IMR-90 (cell line): ENCODE measurements at regions not wholly inside any gene's neighbourhood (a gene's known extent, or its start where the extent isn't known, plus 50 kb on each side); places are given as distances from the start of the nearest gene placed in this dataset.

Experiments used
- ATAC-seq: fragments of 200-7000 bp; cut with Tn5 transposase; 2 replicates; pipeline ENCODE4 v1.9.1; 2020; ENCODE audit warnings: low read depth, mild to moderate bottlenecking, moderate library complexity
- BruUV-seq: library from RNA; stranded (reverse); fragments of 400-500 nt; replicated peaks from 2 replicates; lab custom pipeline; 2021; lab: Mats Ljungman, UMichigan
- CTCF ChIA-PET: fragments of 300-600 bp; formaldehyde crosslinking; extraction: SDS; loops from one replicate; lab custom pipeline; 2021; ENCODE audit warnings: antibody characterized with exemption; lab: Yijun Ruan, JAX
- POLR2A ChIA-PET: fragments of 300-600 bp; sonication (Branson Sonifier 250); formaldehyde crosslinking; loops from one replicate; lab custom pipeline; 2022; ENCODE audit warnings: antibody characterized with exemption; ENCODE audit not compliant: unreplicated experiment; lab: Charles Lee
- DNase-seq: peaks from one replicate; pipeline ENCODE4 v3.0.0; 2013
- H2AFZ ChIP-seq: replicated peaks from 2 replicates; pipeline ENCODE3; 2013; ENCODE audit warnings: low read length, mild to moderate bottlenecking; ENCODE audit not compliant: poor library complexity
- H2AK5ac ChIP-seq: 2 replicates; pipeline ENCODE4 v1.6.1; 2013; ENCODE audit warnings: low read depth, low read length, inconsistent platforms
- H2AK9ac ChIP-seq: replicated peaks from 2 replicates; pipeline ENCODE3; 2013; ENCODE audit warnings: mild to moderate bottlenecking, low read depth, low read length, moderate library complexity; ENCODE audit not compliant: poor library complexity
- H2BK120ac ChIP-seq: 2 replicates; pipeline ENCODE4 v1.6.1; 2013; ENCODE audit warnings: low read depth, low read length, inconsistent platforms
- H2BK15ac ChIP-seq: 3 replicates; pipeline ENCODE4 v1.6.1; 2013; ENCODE audit warnings: low read depth, low read length, inconsistent platforms
- H2BK20ac ChIP-seq: 2 replicates; pipeline ENCODE4 v1.6.1; 2013; ENCODE audit warnings: low read depth, mild to moderate bottlenecking, inconsistent platforms, low read length, moderate library complexity
- H2BK5ac ChIP-seq: 2 replicates; pipeline ENCODE4 v1.6.1; 2013; ENCODE audit warnings: mild to moderate bottlenecking, low read depth, low read length, inconsistent platforms; ENCODE audit not compliant: poor library complexity, severe bottlenecking
- H3K14ac ChIP-seq: replicated peaks from 2 replicates; pipeline ENCODE4 v1.6.1; 2013; ENCODE audit warnings: low read depth, low read length, inconsistent platforms
- H3K18ac ChIP-seq: 2 replicates; pipeline ENCODE4 v1.6.1; 2013; ENCODE audit warnings: low read depth, low read length, control low read depth
- H3K23ac ChIP-seq: 2 replicates; pipeline ENCODE4 v1.6.1; 2013; ENCODE audit warnings: low read depth, low read length, inconsistent platforms
- H3K27ac ChIP-seq: 2 replicates; pipeline ENCODE4 v1.5.1; 2013; ENCODE audit warnings: mild to moderate bottlenecking, control low read depth, low read length; ENCODE audit not compliant: insufficient read depth
- H3K27me3 ChIP-seq: 2 replicates; pipeline ENCODE4 v1.6.1; 2013; ENCODE audit warnings: low read length; ENCODE audit not compliant: control insufficient read depth, insufficient read depth
- H3K36me3 ChIP-seq: 2 replicates; pipeline ENCODE4 v1.6.1; 2013; ENCODE audit warnings: low read length, mixed read lengths; ENCODE audit not compliant: control insufficient read depth, insufficient read depth
- H3K4ac ChIP-seq: 2 replicates; pipeline ENCODE4 v1.6.1; 2013; ENCODE audit warnings: low read depth, low read length, inconsistent platforms
- H3K4me1 ChIP-seq: 2 replicates; pipeline ENCODE4 v1.6.1; 2013; ENCODE audit warnings: low read length, mixed read lengths; ENCODE audit not compliant: control insufficient read depth, insufficient read depth
- H3K4me2 ChIP-seq: 2 replicates; pipeline ENCODE4 v1.6.1; 2013; ENCODE audit warnings: low read depth, mild to moderate bottlenecking, control low read depth, low read length, moderate library complexity
- H3K4me3 ChIP-seq: 2 replicates; pipeline ENCODE4 v1.5.1; 2013; ENCODE audit warnings: low read depth, mild to moderate bottlenecking, control low read depth, low read length, moderate library complexity; ENCODE audit not compliant: insufficient read depth
- H3K56ac ChIP-seq: 2 replicates; pipeline ENCODE4 v1.6.1; 2013; ENCODE audit warnings: low read length, inconsistent platforms; ENCODE audit not compliant: insufficient read depth; ENCODE audit errors: extremely low read depth
- H3K79me1 ChIP-seq, 2 experiments: 2 replicates each; pipeline ENCODE4 v1.6.1; 2013; ENCODE audit warnings: low read length in 2 of 2, inconsistent platforms in 1 of 2, low read depth in 1 of 2
- H3K9ac ChIP-seq: 2 replicates; pipeline ENCODE4 v1.6.1; 2013; ENCODE audit warnings: low read depth, low read length, control low read depth
- H3K9me1 ChIP-seq: 2 replicates; pipeline ENCODE4 v1.6.1; 2013; ENCODE audit warnings: low read length, inconsistent platforms; ENCODE audit not compliant: insufficient read depth
- H3K9me3 ChIP-seq: 2 replicates; pipeline ENCODE4 v1.6.1; 2013; ENCODE audit warnings: low read length; ENCODE audit not compliant: control insufficient read depth, insufficient read depth
- H4K20me1 ChIP-seq: 2 replicates; pipeline ENCODE4 v1.6.1; 2013; ENCODE audit warnings: low read length, inconsistent platforms; ENCODE audit not compliant: insufficient read depth
- H4K5ac ChIP-seq: 2 replicates; pipeline ENCODE4 v1.6.1; 2013; ENCODE audit warnings: mild to moderate bottlenecking, low read depth, low read length, control low read depth
- H4K8ac ChIP-seq, 2 experiments: 2 replicates each; pipeline ENCODE4 v1.6.1; 2013; ENCODE audit warnings: low read depth in 2 of 2, low read length in 2 of 2, control low read depth in 1 of 2, inconsistent platforms in 1 of 2
- H4K91ac ChIP-seq: 2 replicates; pipeline ENCODE4 v1.6.1; 2013; ENCODE audit warnings: low read depth, low read length, inconsistent platforms; ENCODE audit not compliant: insufficient read depth
- BHLHE40 ChIP-seq: fragments of 150-350 bp; IDR thresholded peaks from 2 replicates; pipeline ENCODE4 v1.6.1; 2016; ENCODE audit warnings: mild to moderate bottlenecking, low read depth, low read length
- MAZ ChIP-seq: IDR thresholded peaks from 2 replicates; pipeline ENCODE4 v1.6.1; 2012; ENCODE audit warnings: low read depth, mild to moderate bottlenecking, low read length, improper control_type of control experiment, moderate library complexity, borderline replicate concordance
- RCOR1 ChIP-seq: IDR thresholded peaks from 2 replicates; pipeline ENCODE4 v1.6.1; 2012; ENCODE audit warnings: mild to moderate bottlenecking, low read length, improper control_type of control experiment; ENCODE audit not compliant: insufficient replicate concordance
- WGBS, 2 experiments: methylation state at CpG; one replicate each; pipeline versions ENCODE4 v1.1.5 to v1.1.7; 2013; ENCODE audit warnings: missing lambda C conversion rate in 2 of 2; ENCODE audit not compliant: insufficient read length in 1 of 2; ENCODE audit errors: extremely low coverage in 2 of 2; 5-methylcytosine and 5-hydroxymethylcytosine counted together
- dilution Hi-C: fragments of 300-500 bp; cut with HindIII; formaldehyde crosslinking; loops from one replicate; pipeline ENCODE4 v1.14.3; 2018; ENCODE audit warnings: low sequenced_read_pairs; ENCODE audit not compliant: unreplicated experiment
- in situ Hi-C: fragments of 300-500 bp; cut with MboI; formaldehyde crosslinking; loops from 3 replicates; pipeline ENCODE4 v1.14.3; 2019; ENCODE audit warnings: low sequenced_read_pairs, inconsistent platforms, mixed read lengths
- intact Hi-C: fragments of 100-400 bp; cut with micrococcal nuclease; formaldehyde crosslinking; loops from 2 replicates; pipeline ENCODE4 v1.10.0; 2022

DNA sequence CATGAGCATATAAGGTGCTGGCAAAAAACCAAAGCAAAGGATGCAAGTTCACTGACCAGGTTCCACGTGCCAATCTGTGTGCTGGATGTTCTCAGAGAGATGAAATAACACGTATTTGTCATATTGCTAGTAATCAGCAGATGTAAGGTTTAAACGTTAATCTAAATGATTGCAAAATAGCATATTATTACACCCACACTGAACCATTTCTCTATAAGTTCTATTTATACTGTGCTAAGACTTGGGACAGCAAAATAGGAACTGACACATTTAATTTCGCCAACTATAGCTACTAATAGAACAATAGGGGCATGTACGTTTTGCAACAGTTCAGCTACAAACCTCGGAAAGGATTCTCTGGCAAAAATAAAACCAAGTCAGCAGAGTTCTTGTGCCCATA, 350.3 kb upstream of the ZNF385D start:
- ATAC-seq = no peak
- Histone ChIP-seq H3K14ac (no peak overlapping the region), H2AK5ac (no peak overlapping the region), H4K5ac (no peak overlapping the region), H3K36me3 (no peaks in the 10 kb centered on the region), H3K79me1 (no peaks in the 10 kb centered on the region), H4K8ac (no peak overlapping the region), H3K27me3 (no peaks in the 10 kb centered on the region), H2BK5ac (no peak overlapping the region), H2BK15ac (no peak overlapping the region), H3K4me3 (no peak overlapping the region), H2BK120ac (no peak overlapping the region), H2AK9ac (no peak overlapping the region), H3K56ac (no peak overlapping the region), H3K9me1 (no peaks in the 10 kb centered on the region), H2AFZ (no peak overlapping the region), H3K9ac (no peak overlapping the region), H3K9me3 (no peaks in the 10 kb centered on the region), H3K4ac (no peak overlapping the region), H4K20me1 (no peaks in the 10 kb centered on the region), H3K4me1 (no peaks in the 10 kb centered on the region), H3K23ac (no peak overlapping the region), H4K91ac (no peak overlapping the region), H2BK20ac (no peak overlapping the region), H3K27ac (no peak overlapping the region), H3K4me2 (no peak overlapping the region), H3K18ac (no peak overlapping the region)
- WGBS, 2 experiments = no CpG with 5 or more reads among the region's 6 CpGs
- no peak for TF ChIP-seq BHLHE40
- TF ChIP-seq MAZ = no peak
- no peak for TF ChIP-seq RCOR1
- no TSS peak for BruUV-seq
- no peak for DNase-seq
- in situ Hi-C loops (loop anchor here (25.0 kb wide), 2 partner anchors 1589 to 1764 kb away; no protein-coding TSS in a partner anchor), intact Hi-C loops (no loop called here), dilution Hi-C loops (no loop called here)
- ChIA-PET POLR2A (no interaction called here), CTCF (no interaction called here)
